ENCODE measurements at regions not wholly inside any gene's neighbourhood (a gene's known extent, or its start where the extent isn't known, plus 50 kb on each side); places are given as distances from the start of the nearest gene placed in this dataset.

GRCh38 chr5:174176511-174176910 lies 131.0 kb downstream of the NSG2 start:
- TF ChIP-seq CTCF (IDR thresholded peaks at IDR 0.05) = no peak
- TF ChIP-seq POLR2A (IDR thresholded peaks at IDR 0.05) = no peak

Data from body of pancreas (tissue), 4 donors.